H9 (cell line): ENCODE measurements at regions not wholly inside any gene's neighbourhood (a gene's known extent, or its start where the extent isn't known, plus 50 kb on each side); places are given as distances from the start of the nearest gene placed in this dataset.

Experiments
- DNase-seq: peaks from one replicate; pipeline ENCODE4 v3.0.0-alpha.2; 2017
- H2AFZ ChIP-seq: one replicate; pipeline ENCODE4 v1.6.1; 2013; ENCODE audit warnings: mild to moderate bottlenecking, low read length, control low read depth, moderate library complexity
- H2AK5ac ChIP-seq: 2 replicates; pipeline ENCODE4 v1.6.1; 2013; ENCODE audit warnings: low read length, control low read depth, mixed read lengths; ENCODE audit not compliant: insufficient read length
- H2BK120ac ChIP-seq: one replicate; pipeline ENCODE4 v1.6.1; 2013; ENCODE audit warnings: low read depth, mild to moderate bottlenecking, low read length, control low read depth, inconsistent platforms; ENCODE audit not compliant: poor library complexity, severe bottlenecking
- H2BK12ac ChIP-seq: 2 replicates; pipeline ENCODE4 v1.6.1; 2013; ENCODE audit warnings: low read length, control low read depth, mixed read lengths, low read depth; ENCODE audit not compliant: insufficient read length
- H2BK15ac ChIP-seq: 2 replicates; pipeline ENCODE4 v1.6.1; 2013; ENCODE audit warnings: low read depth, low read length, control low read depth
- H2BK20ac ChIP-seq: one replicate; pipeline ENCODE4 v1.6.1; 2013; ENCODE audit warnings: low read depth, mild to moderate bottlenecking, low read length, control low read depth, inconsistent platforms; ENCODE audit not compliant: poor library complexity, severe bottlenecking
- H2BK5ac ChIP-seq: 2 replicates; pipeline ENCODE4 v1.6.1; 2013; ENCODE audit warnings: low read length, control low read depth, mixed read lengths; ENCODE audit not compliant: insufficient read length
- H3K14ac ChIP-seq: 2 replicates; pipeline ENCODE4 v1.6.1; 2013; ENCODE audit warnings: low read length, control low read depth; ENCODE audit not compliant: insufficient read depth
- H3K18ac ChIP-seq: 2 replicates; pipeline ENCODE4 v1.6.1; 2013; ENCODE audit warnings: low read depth, mild to moderate bottlenecking, mixed read lengths, low read length, control low read depth; ENCODE audit not compliant: insufficient read length
- H3K23ac ChIP-seq: 2 replicates; pipeline ENCODE4 v1.6.1; 2013; ENCODE audit warnings: low read length, control low read depth, mixed read lengths, low read depth; ENCODE audit not compliant: insufficient read length
- H3K23me2 ChIP-seq: 2 replicates; pipeline ENCODE4 v1.6.1; 2013; ENCODE audit warnings: low read depth, mild to moderate bottlenecking, mixed read lengths, low read length, control low read depth; ENCODE audit not compliant: insufficient read length, poor library complexity, severe bottlenecking
- H3K27ac ChIP-seq: 2 replicates; pipeline ENCODE4 v1.5.1; 2013; ENCODE audit warnings: low read length, control low read depth, mixed read lengths, low read depth; ENCODE audit not compliant: insufficient read length
- H3K27me3 ChIP-seq: 2 replicates; pipeline ENCODE4 v1.6.1; 2013; ENCODE audit warnings: low read length, control low read depth, inconsistent platforms; ENCODE audit not compliant: insufficient read depth
- H3K4ac ChIP-seq: 2 replicates; pipeline ENCODE4 v1.6.1; 2013; ENCODE audit warnings: low read depth, mild to moderate bottlenecking, control low read depth, inconsistent platforms, low read length, moderate library complexity
- H3K4me1 ChIP-seq: 2 replicates; pipeline ENCODE4 v1.6.1; 2013; ENCODE audit warnings: low read length, control low read depth, inconsistent platforms; ENCODE audit not compliant: insufficient read depth
- H3K4me2 ChIP-seq: 2 replicates; pipeline ENCODE4 v1.6.1; 2013; ENCODE audit warnings: low read length, control low read depth, mixed read lengths; ENCODE audit not compliant: insufficient read length, insufficient read depth
- H3K56ac ChIP-seq: 2 replicates; pipeline ENCODE4 v1.6.1; 2013; ENCODE audit warnings: low read depth, mild to moderate bottlenecking, mixed read lengths, low read length, control low read depth; ENCODE audit not compliant: insufficient read length
- H3K79me1 ChIP-seq: 2 replicates; pipeline ENCODE4 v1.6.1; 2013; ENCODE audit warnings: low read depth, mild to moderate bottlenecking, moderate library complexity, low read length, control low read depth, inconsistent platforms; ENCODE audit not compliant: insufficient read depth, poor library complexity, severe bottlenecking
- H3K79me2 ChIP-seq: 2 replicates; pipeline ENCODE4 v1.6.1; 2013; ENCODE audit warnings: low read length, control low read depth, inconsistent platforms; ENCODE audit not compliant: insufficient read depth
- H3K9ac ChIP-seq: 2 replicates; pipeline ENCODE4 v1.6.1; 2013; ENCODE audit warnings: low read length, control low read depth, mixed read lengths; ENCODE audit not compliant: insufficient read length; ENCODE audit errors: extremely low read depth
- H3K9me3 ChIP-seq: one replicate; pipeline ENCODE4 v1.6.1; 2013; ENCODE audit warnings: low read depth, low read length, inconsistent platforms; ENCODE audit not compliant: control insufficient read depth
- H3T11ph ChIP-seq: one replicate; pipeline ENCODE4 v1.6.1; 2013; ENCODE audit warnings: mild to moderate bottlenecking, low read length, control low read depth, inconsistent platforms
- H4K20me1 ChIP-seq: one replicate; pipeline ENCODE4 v1.6.1; 2013; ENCODE audit not compliant: control insufficient read depth, insufficient read length, insufficient read depth
- H4K5ac ChIP-seq: 2 replicates; pipeline ENCODE4 v1.6.1; 2013; ENCODE audit warnings: low read depth, mild to moderate bottlenecking, mixed read lengths, low read length, control low read depth; ENCODE audit not compliant: insufficient read length
- H4K8ac ChIP-seq: replicated peaks from 2 replicates; pipeline ENCODE4 v1.6.1; 2013; ENCODE audit warnings: low read length, control low read depth, mixed read lengths, low read depth; ENCODE audit not compliant: insufficient read length
- H4K91ac ChIP-seq: 2 replicates; pipeline ENCODE4 v1.6.1; 2013; ENCODE audit warnings: low read depth, mild to moderate bottlenecking, moderate library complexity, mixed read lengths, low read length, control low read depth; ENCODE audit not compliant: insufficient read length
- H3K27ac Mint-ChIP-seq, 3 experiments: 2 replicates in 2 of 3; 3 replicates in 1 of 3; pipeline ENCODE4 v1.8.0; 2020 to 2021; ENCODE audit warnings: mixed read lengths in 3 of 3, mild to moderate bottlenecking in 1 of 3, moderate library complexity in 1 of 3
- H3K27me3 Mint-ChIP-seq: 2 replicates; pipeline ENCODE4 v1.8.0; 2021; ENCODE audit warnings: low read depth, mild to moderate bottlenecking, moderate library complexity, mixed read lengths
- H3K36me3 Mint-ChIP-seq, 3 experiments: 2 replicates in 2 of 3; 3 replicates in 1 of 3; pipeline ENCODE4 v1.8.0; 2020 to 2021; ENCODE audit warnings: low read depth in 3 of 3, mixed read lengths in 3 of 3; ENCODE audit not compliant: insufficient read depth in 1 of 3
- H3K4me1 Mint-ChIP-seq, 2 experiments: 2 replicates each; pipeline ENCODE4 v1.8.0; 2020; ENCODE audit warnings: mixed read lengths in 2 of 2
- H3K4me3 Mint-ChIP-seq, 2 experiments: 2 replicates in 1 of 2; 3 replicates in 1 of 2; pipeline ENCODE4 v1.8.0; 2020 to 2021; ENCODE audit warnings: mild to moderate bottlenecking in 2 of 2, mixed read lengths in 2 of 2, moderate library complexity in 1 of 2
- H3K9me3 Mint-ChIP-seq, 2 experiments: 2 replicates in 1 of 2; 3 replicates in 1 of 2; pipeline ENCODE4 v1.8.0; 2020; ENCODE audit warnings: mild to moderate bottlenecking in 2 of 2, mixed read lengths in 2 of 2, moderate library complexity in 1 of 2
- CTCF ChIP-seq: fragments of 200-600 bp; sonication (generic); conservative IDR thresholded peaks from 3 replicates; pipeline ENCODE4 v1.8.0; 2021; ENCODE audit warnings: antibody characterized with exemption, mild to moderate bottlenecking
- WGBS: extraction: QIAGEN DNeasy Blood & Tissue Kit; methylation state at CpG from one replicate; pipeline ENCODE4 v1.1.7; 2013; ENCODE audit warnings: missing lambda C conversion rate, low lambda C conversion rate, mixed read lengths; ENCODE audit not compliant: insufficient read length; ENCODE audit errors: extremely low coverage; 5-methylcytosine and 5-hydroxymethylcytosine counted together

GRCh38 chr14:27427796-27428195, 830.0 kb upstream of the NOVA1 start:
- H3K4ac ChIP-seq, result no peak overlapping the region
- H3K27me3 Mint-ChIP-seq, result no peaks in the 10 kb centered on the region
- H4K91ac ChIP-seq, result no peak overlapping the region
- H2BK12ac ChIP-seq, result no peak overlapping the region
- no peaks in the 10 kb centered on the region for H3K9me3 Mint-ChIP-seq
- no peak overlapping the region for H3K23ac ChIP-seq
- no peak for TF ChIP-seq CTCF
- H4K8ac ChIP-seq, result no peak overlapping the region
- no peaks in the 10 kb centered on the region for H3K9me3 ChIP-seq
- no peak overlapping the region for H3K56ac ChIP-seq
- H3K79me1 ChIP-seq, result no peaks in the 10 kb centered on the region
- no peak overlapping the region for H2BK120ac ChIP-seq
- no peaks in the 10 kb centered on the region for H4K20me1 ChIP-seq
- no peak overlapping the region for H3K18ac ChIP-seq
- WGBS, result no CpG with 5 or more reads among the region's 4 CpGs
- no peak overlapping the region for H3T11ph ChIP-seq
- H3K27me3 ChIP-seq, result no peaks in the 10 kb centered on the region
- no peak overlapping the region for H3K27ac ChIP-seq
- H4K5ac ChIP-seq, result no peak overlapping the region
- no peak overlapping the region for H2BK15ac ChIP-seq
- no peaks in the 10 kb centered on the region for H3K4me1 Mint-ChIP-seq
- H3K4me3 Mint-ChIP-seq, result no peak overlapping the region
- no peaks in the 10 kb centered on the region for H3K4me1 ChIP-seq
- no peak overlapping the region for H3K9ac ChIP-seq
- H2AK5ac ChIP-seq, result no peak overlapping the region
- H2AFZ ChIP-seq, result no peak overlapping the region
- no peak overlapping the region for H2BK5ac ChIP-seq
- no peak overlapping the region for H3K27ac Mint-ChIP-seq
- no peak overlapping the region for H3K14ac ChIP-seq
- H3K4me2 ChIP-seq, result no peak overlapping the region
- H3K36me3 Mint-ChIP-seq, result no peaks in the 10 kb centered on the region; a peak in 1 of 7 replicates
- no peaks in the 10 kb centered on the region for H3K79me2 ChIP-seq
- H2BK20ac ChIP-seq, result no peak overlapping the region
- DNase-seq, result no peak
- no peaks in the 10 kb centered on the region for H3K23me2 ChIP-seq
